HepG2 (cell line): ENCODE measurements at regions not wholly inside any gene's neighbourhood (a gene's known extent, or its start where the extent isn't known, plus 50 kb on each side); places are given as distances from the start of the nearest gene placed in this dataset.

Experiments used
- SUZ12 ChIP-seq: fragments of 150-350 bp; IDR thresholded peaks from 2 replicates; pipeline ENCODE4 v1.6.1; 2014; ENCODE audit warnings: low read depth, low read length
- ZNF138 ChIP-seq: sonication (generic); formaldehyde crosslinking; IDR thresholded peaks from 2 replicates; pipeline ENCODE4 v1.5.0; 2020; ENCODE audit warnings: mild to moderate bottlenecking, low read depth, missing genetic modification reagents

DNA sequence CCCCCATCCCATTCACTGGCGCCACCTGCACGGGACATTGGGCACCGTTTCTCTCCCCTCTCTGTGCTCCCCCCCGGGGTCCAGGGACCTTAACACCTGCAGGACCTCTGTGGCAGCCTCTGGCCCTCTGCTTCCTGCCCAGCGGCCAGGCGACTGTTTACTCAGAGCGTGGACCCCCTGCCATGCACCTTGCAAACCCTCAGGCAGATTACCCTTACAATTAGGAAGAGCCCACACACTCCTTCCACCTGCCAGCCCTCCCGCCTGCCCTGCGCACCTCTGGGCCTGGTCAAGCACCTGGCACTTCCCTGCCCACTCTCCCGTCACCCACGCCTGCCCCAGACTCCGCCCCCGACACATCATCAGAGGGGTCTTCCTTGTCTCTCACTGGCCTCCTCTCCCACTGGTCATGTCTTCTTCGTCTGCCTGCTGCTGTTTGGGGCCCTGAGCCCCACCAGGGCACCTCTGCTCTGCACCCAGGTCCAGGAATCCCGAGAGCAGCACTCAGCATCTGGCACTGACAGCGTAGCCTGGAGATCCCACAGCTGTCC, 281.3 kb upstream of the IRX4 start:
- no peak for TF ChIP-seq ZNF138 (CRISPR knock-in tag)
- TF ChIP-seq SUZ12 = no peak
